ENCODE measurements at regions not wholly inside any gene's neighbourhood (a gene's known extent, or its start where the extent isn't known, plus 50 kb on each side); places are given as distances from the start of the nearest gene placed in this dataset.

DNA sequence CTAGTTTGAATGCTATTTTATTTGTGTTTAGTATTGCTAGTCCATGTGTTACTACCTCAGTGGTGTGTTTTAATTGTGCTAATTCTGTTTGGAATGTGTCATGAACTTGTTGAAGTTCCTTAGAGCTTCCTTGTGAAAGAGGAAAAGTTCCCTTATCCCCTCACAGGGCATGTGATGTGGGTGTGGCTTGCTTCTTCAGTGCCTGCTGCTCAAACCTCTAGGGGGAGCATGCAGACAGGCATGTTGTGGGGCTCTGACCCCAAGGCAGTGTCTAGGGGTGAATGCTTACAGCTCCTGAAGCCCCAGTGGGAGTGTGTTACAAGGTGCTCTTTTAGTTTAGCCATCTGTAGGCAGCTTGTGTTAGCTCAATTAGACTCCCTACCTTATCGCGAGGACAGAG lies 86.5 kb downstream of the MAGED4 start:
- TF ChIP-seq CTCF (IDR thresholded peaks at IDR 0.05), result no peak
- no peak for TF ChIP-seq ZFX (IDR thresholded peaks at IDR 0.05; ENCODE audit: borderline replicate concordance)

Measured in 22Rv1 (cell line).